NOMO-1 treated with DMSO at 0.1 percent for 48 hours (cell line): ENCODE measurements at regions not wholly inside any gene's neighbourhood (a gene's known extent, or its start where the extent isn't known, plus 50 kb on each side); places are given as distances from the start of the nearest gene placed in this dataset.
"Not testable (repeated sequence)": the region's sequence is repeated elsewhere in the genome, so short reads cannot be mapped to it uniquely, and the experiment has no call there.

Source experiments
- DNase-seq: peaks from one replicate; lab custom pipeline; 2025; ENCODE audit not compliant: unreplicated experiment; lab: John Stamatoyannopoulos, UW

- peak; percentile 56 for DNase-seq
Observed at GRCh38 chr10:23742368-23742767, 303.5 kb downstream of the OTUD1 start.

- no peak for DNase-seq
Observed at GRCh38 chr10:23742807-23743206, 303.9 kb downstream of the OTUD1 start.

GRCh38 chr10:23754179-23754578, 315.3 kb downstream of the OTUD1 start:
- DNase-seq = no peak

- DNase-seq = no peak
Observed at GRCh38 chr10:23754941-23755340, 316.1 kb downstream of the OTUD1 start.

- no peak for DNase-seq
Observed at GRCh38 chr10:23755556-23755955, 316.7 kb downstream of the OTUD1 start.

- DNase-seq = no peak
Observed at GRCh38 chr10:23768281-23768680, 329.4 kb downstream of the OTUD1 start.

- DNase-seq = no peak
Observed at GRCh38 chr10:23777153-23777552, 338.3 kb downstream of the OTUD1 start.

GRCh38 chr10:23779301-23779700, 340.4 kb downstream of the OTUD1 start:
- DNase-seq = no peak

- peak; percentile 35 for DNase-seq
Observed at GRCh38 chr10:23780331-23780730, 341.5 kb downstream of the OTUD1 start.

- no peak for DNase-seq
Observed at GRCh38 chr10:23786594-23786993, 347.7 kb downstream of the OTUD1 start.

- DNase-seq = no peak
Observed at GRCh38 chr10:23793577-23793976, 354.7 kb downstream of the OTUD1 start.

- peak; percentile 79 for DNase-seq
Observed at GRCh38 chr10:23797452-23797851, 358.6 kb downstream of the OTUD1 start.

GRCh38 chr10:23804125-23804524, 365.2 kb downstream of the OTUD1 start:
- no peak for DNase-seq

GRCh38 chr10:23813687-23814086, 374.8 kb downstream of the OTUD1 start:
- DNase-seq = no peak

- no peak for DNase-seq
Observed at GRCh38 chr10:23818484-23818883, 379.6 kb downstream of the OTUD1 start.

GRCh38 chr10:23820792-23821191, 381.9 kb downstream of the OTUD1 start:
- no peak for DNase-seq

GRCh38 chr10:23824822-23825221, 384.1 kb upstream of the KIAA1217 start:
- no peak for DNase-seq

- DNase-seq = peak; percentile 13
Observed at GRCh38 chr10:23826421-23826820, 382.5 kb upstream of the KIAA1217 start.

GRCh38 chr10:23829556-23829955, 379.4 kb upstream of the KIAA1217 start:
- DNase-seq = no peak

GRCh38 chr10:23834091-23834490, 374.8 kb upstream of the KIAA1217 start:
- DNase-seq = no peak

- DNase-seq = no peak
Observed at GRCh38 chr10:23850631-23851030, 358.3 kb upstream of the KIAA1217 start.

- DNase-seq = no peak
Observed at GRCh38 chr10:23859598-23859997, 349.3 kb upstream of the KIAA1217 start.

GRCh38 chr10:23864631-23865147, 344.2 kb upstream of the KIAA1217 start:
- DNase-seq = no peak

- DNase-seq = not testable (repeated sequence)
Observed at GRCh38 chr10:23866985-23867384, 342.0 kb upstream of the KIAA1217 start.
